ENCODE measurements at regions not wholly inside any gene's neighbourhood (a gene's known extent, or its start where the extent isn't known, plus 50 kb on each side); places are given as distances from the start of the nearest gene placed in this dataset.

DNA sequence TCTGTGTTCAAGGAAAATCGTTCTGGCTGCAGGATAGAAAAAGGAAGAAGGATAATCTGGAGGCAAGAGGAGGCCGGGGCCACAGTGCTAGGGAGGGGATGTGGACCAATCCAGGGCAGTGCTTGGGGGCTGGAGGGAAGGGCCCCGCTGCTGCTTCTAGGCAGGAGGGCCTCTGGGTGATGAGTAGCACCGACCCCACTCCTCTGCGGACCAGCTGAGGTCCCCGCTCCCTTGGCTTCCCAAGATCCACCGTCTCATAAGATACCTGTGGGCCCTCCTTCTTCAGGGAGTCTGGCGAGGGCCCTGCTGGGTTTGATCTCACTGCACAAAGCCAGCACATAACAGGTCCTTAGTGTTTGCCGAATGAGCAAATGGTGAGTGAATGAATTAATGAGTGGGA lies 93.5 kb upstream of the MVB12B start:
- no peak overlapping the region for H3K4me3 Mint-ChIP-seq
- CTCF ChIA-PET, result no interaction called here

DNA sequence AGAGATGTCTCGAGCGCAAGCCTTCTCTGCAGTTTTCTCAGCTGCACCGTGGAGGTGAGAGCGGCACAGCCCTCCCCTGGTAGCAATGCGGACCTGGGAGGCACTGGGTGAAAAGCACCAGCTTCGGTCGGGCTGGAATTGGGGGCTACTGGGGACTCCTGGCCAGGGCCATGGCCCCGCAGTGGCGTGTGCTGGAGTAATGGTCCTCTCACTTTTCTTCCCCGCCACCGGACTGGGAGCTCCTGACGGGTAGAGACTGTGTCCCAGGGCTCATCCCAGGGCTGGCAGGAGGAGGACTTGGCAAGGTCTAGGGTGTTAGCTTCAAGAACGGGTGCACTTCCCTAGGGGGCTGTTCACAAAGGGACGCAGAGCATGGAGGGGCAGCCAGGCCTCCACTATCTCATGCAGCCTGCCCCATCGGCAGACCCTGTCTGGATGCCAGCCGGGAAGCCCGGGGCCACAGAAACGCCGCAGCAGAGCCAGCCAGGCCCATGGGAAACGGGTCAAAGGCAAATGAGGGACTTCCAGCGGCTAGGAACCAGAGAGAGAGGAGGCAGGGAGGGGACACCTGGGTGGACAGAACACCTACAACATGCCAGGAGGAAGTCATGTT lies 92.6 kb upstream of the MVB12B start:
- Mint-ChIP-seq H3K4me1 (ENCODE audit: low read depth) (no peaks in the 10 kb centered on the region), H3K27ac (no peak overlapping the region), H3K36me3 (no peaks in the 10 kb centered on the region), H3K27me3 (peaks cover 8% of the 10 kb centered on the region), H3K4me3 (no peak overlapping the region), H3K9me3 (no peaks in the 10 kb centered on the region)
- no peak for DNase-seq
- POLR2A ChIA-PET, result no interaction called here
- intact Hi-C loops (cut with micrococcal nuclease), result no loop called here
- CTCF ChIA-PET, result no interaction called here

More for the DNA sequence above, 93.5 kb upstream of the MVB12B start:
- DNase-seq, result no peak
- Mint-ChIP-seq H3K9me3 (no peaks in the 10 kb centered on the region), H3K4me1 (ENCODE audit: low read depth) (peaks cover 4% of the 10 kb centered on the region), H3K27me3 (peaks cover 11% of the 10 kb centered on the region), H3K27ac (no peak overlapping the region), H3K36me3 (no peaks in the 10 kb centered on the region)
- intact Hi-C loops (cut with micrococcal nuclease), result no loop called here
- POLR2A ChIA-PET, result no interaction called here

DNA sequence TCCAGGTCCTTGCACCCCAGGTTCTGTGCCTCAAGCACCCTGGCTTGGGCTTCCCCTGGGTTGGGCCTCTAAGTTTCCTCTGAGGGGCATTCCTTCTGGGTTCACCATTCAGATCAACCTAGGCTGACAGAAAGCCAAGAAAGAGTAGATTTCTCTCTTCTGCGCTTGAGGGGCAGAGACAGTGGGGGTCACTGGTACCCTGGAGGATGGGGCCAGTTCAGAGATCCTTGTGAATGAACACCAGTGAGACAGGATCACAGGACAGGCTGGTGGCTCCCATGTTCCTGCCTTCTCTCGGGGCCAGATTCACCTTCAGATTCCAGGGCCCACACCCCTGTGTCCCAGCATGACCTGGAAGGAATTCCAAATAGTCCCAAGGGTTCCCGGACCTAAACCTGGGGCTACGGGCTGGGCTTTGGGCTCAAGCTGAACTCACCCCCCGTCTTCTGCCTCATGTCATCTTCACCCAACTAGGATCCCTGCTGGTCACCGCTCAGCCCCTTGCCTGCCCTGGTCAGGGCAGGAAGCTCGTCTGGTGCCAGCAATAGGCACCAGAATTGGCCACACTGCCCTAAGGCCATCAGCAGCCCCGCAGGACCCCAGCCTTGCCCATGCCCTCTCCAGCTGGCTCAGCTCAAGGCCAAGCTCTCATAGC lies 91.8 kb upstream of the MVB12B start:
- DNase-seq, result no peak
- no peaks in the 10 kb centered on the region for H3K9me3 Mint-ChIP-seq

DNA sequence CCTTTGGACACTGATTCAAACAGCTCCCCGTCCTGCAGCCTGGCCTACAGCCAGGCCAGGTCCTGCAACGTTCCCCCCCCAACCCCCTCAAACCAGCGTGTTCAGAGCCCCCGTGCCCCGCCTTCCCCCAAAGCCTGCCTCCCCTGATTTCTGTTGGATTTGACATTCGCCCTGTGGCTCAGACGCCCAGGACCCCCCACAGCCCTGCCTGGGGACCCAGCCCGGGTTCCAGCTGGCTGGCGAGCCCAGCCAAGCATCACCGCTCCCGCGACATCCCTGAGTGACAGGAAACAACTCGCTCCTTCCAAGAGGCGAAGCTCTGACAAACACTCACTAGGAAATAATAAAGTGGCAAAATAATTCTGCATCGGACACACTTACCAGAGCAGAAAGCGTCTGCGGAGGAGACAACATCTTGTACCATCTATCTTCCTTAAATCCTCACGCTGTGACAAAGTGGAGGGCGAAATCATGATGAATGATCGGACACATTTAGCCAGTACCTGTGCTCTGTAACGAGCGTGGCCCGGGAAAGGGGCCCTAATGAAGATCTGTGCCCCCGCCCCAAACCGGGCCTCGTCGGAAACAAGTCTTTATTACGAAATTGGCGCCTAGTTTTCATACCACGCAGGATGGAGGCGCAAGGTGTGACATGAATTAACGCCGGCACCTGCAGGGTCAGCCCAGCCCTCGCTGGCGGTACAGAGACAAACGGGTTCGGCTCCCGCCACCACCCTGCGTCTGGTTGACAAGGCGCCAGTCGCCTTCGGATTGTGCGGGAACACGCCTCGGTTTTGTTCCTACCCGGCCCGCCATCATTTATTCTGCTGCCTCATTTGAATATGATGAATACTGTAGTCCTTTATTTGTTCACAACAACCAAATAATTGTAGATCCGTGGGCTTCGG lies 91.0 kb upstream of the MVB12B start:
- intact Hi-C loops (cut with micrococcal nuclease), result no loop called here
- POLR2A ChIA-PET, result no interaction called here
- Mint-ChIP-seq H3K27me3 (peaks cover 3% of the 10 kb centered on the region), H3K4me1 (ENCODE audit: low read depth) (no peaks in the 10 kb centered on the region), H3K4me3 (no peak overlapping the region), H3K36me3 (no peaks in the 10 kb centered on the region), H3K9me3 (no peaks in the 10 kb centered on the region), H3K27ac (no peak overlapping the region)
- no peak for DNase-seq
- CTCF ChIA-PET, result no interaction called here

More for the DNA sequence above, 91.8 kb upstream of the MVB12B start:
- ChIA-PET CTCF (no interaction called here), POLR2A (no interaction called here)
- H3K27me3 Mint-ChIP-seq, result peaks cover 3% of the 10 kb centered on the region
- intact Hi-C loops (cut with micrococcal nuclease), result no loop called here
- no peaks in the 10 kb centered on the region for H3K36me3 Mint-ChIP-seq
- no peak overlapping the region for H3K4me3 Mint-ChIP-seq
- no peak overlapping the region for H3K27ac Mint-ChIP-seq
- H3K4me1 Mint-ChIP-seq (ENCODE audit: low read depth), result no peaks in the 10 kb centered on the region

DNA sequence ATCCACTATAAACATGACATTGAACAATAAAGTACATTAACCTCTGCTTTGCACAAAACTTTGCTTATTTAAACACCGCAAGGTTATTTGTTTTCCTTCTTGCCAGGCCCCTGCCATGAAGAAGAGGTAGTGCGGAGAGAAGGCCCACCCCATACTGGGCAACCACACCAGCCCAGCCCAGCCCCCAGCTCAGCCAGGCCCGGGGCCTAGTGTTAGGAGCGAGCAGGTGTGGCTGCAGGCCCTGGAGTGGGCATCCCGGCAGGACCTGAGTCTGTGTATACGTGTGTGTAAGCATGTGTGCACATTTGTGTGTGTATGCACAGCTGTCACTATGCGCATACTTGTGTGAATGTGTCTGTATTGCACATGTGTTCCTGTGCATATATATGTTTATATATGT lies 90.4 kb upstream of the MVB12B start:
- no peaks in the 10 kb centered on the region for H3K36me3 Mint-ChIP-seq
- CTCF ChIA-PET, result no interaction called here
- no peak overlapping the region for H3K4me3 Mint-ChIP-seq
- intact Hi-C loops (cut with micrococcal nuclease), result no loop called here
- no peaks in the 10 kb centered on the region for H3K4me1 Mint-ChIP-seq (ENCODE audit: low read depth)
- H3K27me3 Mint-ChIP-seq, result peaks cover 3% of the 10 kb centered on the region
- H3K9me3 Mint-ChIP-seq, result no peaks in the 10 kb centered on the region
- H3K27ac Mint-ChIP-seq, result no peak overlapping the region
- POLR2A ChIA-PET, result no interaction called here
- DNase-seq, result no peak

DNA sequence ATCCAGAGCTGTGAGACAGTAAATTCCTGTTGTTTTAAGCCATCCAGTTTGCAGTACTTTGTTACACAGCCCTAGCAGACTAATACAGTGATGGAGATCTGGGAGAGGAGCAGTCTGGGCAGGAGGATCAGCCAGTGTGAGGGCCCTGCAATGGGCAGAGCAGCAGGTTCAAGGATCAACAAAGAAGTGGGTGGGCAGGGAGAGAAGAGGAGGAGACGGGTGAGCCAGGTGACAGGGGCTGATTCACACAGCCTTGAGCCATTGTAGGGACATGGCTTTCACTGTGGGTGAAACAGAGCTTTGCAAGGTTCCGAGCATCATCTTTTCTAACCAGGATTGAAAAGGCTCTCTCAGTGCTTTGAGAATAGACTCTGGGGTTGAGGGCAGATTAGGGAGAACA lies 88.2 kb upstream of the MVB12B start:
- POLR2A ChIA-PET, result no interaction called here
- intact Hi-C loops (cut with micrococcal nuclease), result no loop called here
- H3K9me3 Mint-ChIP-seq, result peaks cover 3% of the 10 kb centered on the region
- no peaks in the 10 kb centered on the region for H3K36me3 Mint-ChIP-seq
- CTCF ChIA-PET, result no interaction called here
- no peaks in the 10 kb centered on the region for H3K4me1 Mint-ChIP-seq (ENCODE audit: low read depth)
- H3K27ac Mint-ChIP-seq, result no peak overlapping the region
- no peak for DNase-seq
- H3K4me3 Mint-ChIP-seq, result no peak overlapping the region
- peaks cover 3% of the 10 kb centered on the region for H3K27me3 Mint-ChIP-seq

DNA sequence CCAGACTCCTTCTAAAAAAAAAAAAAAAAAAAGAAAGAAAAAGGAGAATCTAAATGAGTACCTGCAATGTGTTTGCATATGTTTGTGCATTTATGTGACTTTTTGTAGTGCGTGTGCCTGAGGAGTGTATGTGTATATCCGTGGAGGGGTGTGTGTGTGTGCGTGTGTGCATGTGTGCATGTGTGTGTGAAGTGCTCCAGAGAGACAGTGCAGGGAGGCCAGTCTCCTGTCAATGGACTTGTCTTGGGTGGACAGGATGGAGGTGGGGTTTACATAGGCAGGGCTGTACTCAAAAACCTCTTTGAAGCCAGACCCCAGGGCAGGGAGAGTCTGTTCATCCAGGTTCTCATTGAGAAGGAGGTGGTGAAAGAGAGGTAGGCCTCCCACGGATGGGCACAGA lies 87.1 kb upstream of the MVB12B start:
- Mint-ChIP-seq H3K4me3 (no peak overlapping the region), H3K27me3 (peaks cover 3% of the 10 kb centered on the region), H3K9me3 (peaks cover 12% of the 10 kb centered on the region), H3K4me1 (ENCODE audit: low read depth) (no peaks in the 10 kb centered on the region), H3K27ac (no peak overlapping the region), H3K36me3 (no peaks in the 10 kb centered on the region)
- ChIA-PET CTCF (interaction anchor here (0.7 kb wide), 1 partner anchor 377 kb away, joined by 4 read pairs; no protein-coding TSS in a partner anchor), POLR2A (no interaction called here)
- no peak for DNase-seq
- intact Hi-C loops (cut with micrococcal nuclease), result no loop called here

DNA sequence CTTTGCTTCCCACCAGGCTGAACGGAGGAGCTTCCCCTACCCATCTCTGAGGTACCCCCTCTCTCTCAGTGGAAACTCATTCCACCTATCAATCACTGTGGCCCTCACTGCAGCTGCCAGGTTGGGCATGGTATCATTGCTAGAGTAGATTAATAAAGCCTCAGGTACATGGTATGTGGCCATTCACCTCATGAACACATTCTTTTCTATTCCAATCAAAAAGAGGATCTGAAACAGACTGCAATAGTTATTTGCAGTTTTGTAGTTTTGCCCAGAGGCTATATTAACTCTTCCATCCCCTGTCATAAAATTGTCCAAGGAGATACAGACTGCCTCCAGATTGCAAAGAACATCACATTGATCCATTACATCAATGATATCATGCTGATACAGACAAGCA lies 85.8 kb upstream of the MVB12B start:
- Mint-ChIP-seq H3K36me3 (peaks cover 3% of the 10 kb centered on the region), H3K4me1 (ENCODE audit: low read depth) (no peaks in the 10 kb centered on the region)

DNA sequence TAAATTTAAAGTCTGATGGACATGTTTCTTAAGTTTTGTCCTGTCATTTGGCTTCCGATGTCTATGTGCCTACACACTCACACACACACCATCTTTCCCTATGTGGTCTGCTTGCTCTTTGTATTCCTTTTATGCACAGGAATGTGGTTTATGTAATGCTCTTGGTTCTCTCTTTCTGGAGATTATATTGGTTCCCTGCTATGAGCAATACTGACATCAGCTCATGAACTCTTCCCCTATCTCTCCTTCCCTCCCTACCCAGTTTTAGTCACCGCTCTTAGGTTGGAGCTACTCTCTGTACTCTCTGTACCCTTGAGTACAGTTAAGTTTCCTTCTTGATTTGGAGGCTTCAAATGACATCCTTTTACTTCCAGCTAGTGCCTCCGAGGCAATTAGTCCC lies 77.9 kb upstream of the MVB12B start:
- no peak overlapping the region for H3K4me3 Mint-ChIP-seq
- ChIA-PET CTCF (no interaction called here), POLR2A (no interaction called here)
- no peak overlapping the region for H3K27ac Mint-ChIP-seq
- H3K9me3 Mint-ChIP-seq, result peaks cover 13% of the 10 kb centered on the region
- H3K4me1 Mint-ChIP-seq (ENCODE audit: low read depth), result no peaks in the 10 kb centered on the region
- DNase-seq, result no peak
- peaks cover 21% of the 10 kb centered on the region for H3K27me3 Mint-ChIP-seq
- H3K36me3 Mint-ChIP-seq, result peaks cover 3% of the 10 kb centered on the region
- intact Hi-C loops (cut with micrococcal nuclease), result no loop called here

More for the DNA sequence above, 85.8 kb upstream of the MVB12B start:
- Mint-ChIP-seq H3K9me3 (peaks cover 16% of the 10 kb centered on the region), H3K27me3 (peaks cover 10% of the 10 kb centered on the region), H3K4me3 (no peak overlapping the region), H3K27ac (no peak overlapping the region)
- DNase-seq, result no peak
- ChIA-PET CTCF (no interaction called here), POLR2A (no interaction called here)
- intact Hi-C loops (cut with micrococcal nuclease), result no loop called here

DNA sequence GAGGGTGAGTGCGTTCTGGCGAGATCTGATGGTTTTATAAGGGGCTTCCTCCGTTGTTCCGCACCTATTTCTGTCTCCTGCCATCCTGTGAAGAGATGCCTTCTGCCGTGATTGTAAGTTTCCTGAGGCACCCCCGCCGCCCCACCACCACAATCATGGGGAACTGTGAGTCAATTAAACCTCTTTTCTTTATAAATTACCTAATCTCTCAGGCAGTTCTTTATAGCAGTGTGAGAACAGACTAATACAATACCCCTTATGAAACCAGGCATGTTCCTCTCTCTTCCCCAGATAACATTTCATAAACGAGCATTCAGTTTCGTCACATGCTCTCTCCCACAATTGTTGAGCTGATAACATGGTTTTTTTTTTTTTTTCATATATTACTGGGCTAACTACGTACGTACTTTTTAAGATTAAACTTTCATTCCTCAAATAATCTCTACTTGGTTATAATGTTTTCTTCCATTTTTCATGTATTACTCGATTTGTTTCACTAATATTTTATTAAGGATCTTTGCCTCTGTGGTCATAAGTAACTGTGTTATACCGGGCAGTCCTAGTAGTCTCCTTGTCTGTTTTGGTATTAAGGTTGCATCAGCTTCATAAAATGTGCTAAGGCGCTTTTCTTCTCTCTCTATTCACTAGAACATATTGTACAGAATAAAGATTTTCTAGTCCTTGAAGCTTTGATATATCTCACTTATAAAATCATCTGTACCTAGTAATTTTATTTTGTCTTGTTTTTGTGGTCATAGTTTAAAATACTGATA lies 64.9 kb upstream of the MVB12B start:
- Mint-ChIP-seq H3K4me1 (ENCODE audit: low read depth) (peaks cover 4% of the 10 kb centered on the region), H3K36me3 (no peaks in the 10 kb centered on the region), H3K27me3 (peaks cover 30% of the 10 kb centered on the region), H3K27ac (no peak overlapping the region), H3K4me3 (no peak overlapping the region), H3K9me3 (no peaks in the 10 kb centered on the region)
- intact Hi-C loops (cut with micrococcal nuclease), result no loop called here
- no peak for DNase-seq
- CTCF ChIA-PET, result no interaction called here
- POLR2A ChIA-PET, result no interaction called here

DNA sequence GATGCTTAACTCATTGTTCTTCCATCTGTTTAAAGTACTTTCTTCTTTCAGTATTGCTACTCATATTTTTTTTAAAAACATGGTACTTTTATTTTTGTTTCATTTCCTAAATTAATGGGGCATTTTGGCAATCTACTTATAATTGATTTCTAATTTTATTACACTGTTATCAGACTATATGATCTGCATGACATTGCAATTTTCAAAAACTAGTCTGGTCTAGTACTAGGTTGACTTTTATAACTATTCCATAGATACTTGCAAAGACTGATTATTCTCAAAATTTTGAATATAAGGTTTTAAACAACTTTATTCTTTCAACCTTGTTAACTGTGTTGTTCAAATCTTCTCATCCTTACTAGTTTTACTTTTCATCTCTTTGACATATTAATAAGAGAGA lies 63.9 kb upstream of the MVB12B start:
- H3K9me3 Mint-ChIP-seq, result no peaks in the 10 kb centered on the region
- no peaks in the 10 kb centered on the region for H3K36me3 Mint-ChIP-seq
- H3K4me3 Mint-ChIP-seq, result no peak overlapping the region
- H3K27me3 Mint-ChIP-seq, result peaks cover 28% of the 10 kb centered on the region
- ChIA-PET CTCF (no interaction called here), POLR2A (no interaction called here)
- no peak for DNase-seq
- no peak overlapping the region for H3K27ac Mint-ChIP-seq
- intact Hi-C loops (cut with micrococcal nuclease), result no loop called here
- H3K4me1 Mint-ChIP-seq (ENCODE audit: low read depth), result peaks cover 4% of the 10 kb centered on the region

DNA sequence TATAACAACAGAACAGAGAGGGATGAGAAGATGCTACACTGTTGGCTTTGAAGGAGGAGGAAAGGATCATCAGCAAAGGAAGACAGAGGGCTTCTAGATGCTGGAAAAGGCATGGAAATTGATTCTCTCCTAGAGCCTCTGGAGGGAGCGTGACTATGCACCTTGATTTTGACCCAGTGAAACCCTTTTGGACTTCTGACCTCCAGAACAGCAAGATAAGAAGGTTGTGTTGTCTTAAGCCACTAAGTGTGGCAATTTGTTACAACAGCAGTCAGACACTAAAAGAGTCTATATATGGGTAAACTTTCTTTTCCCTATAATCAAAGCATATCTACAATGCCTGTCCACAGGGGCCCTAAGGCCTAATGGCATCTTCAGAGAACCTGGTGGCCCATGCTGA lies 56.1 kb upstream of the MVB12B start:
- intact Hi-C loops (cut with micrococcal nuclease), result no loop called here
- POLR2A ChIA-PET, result no interaction called here
- H3K9me3 Mint-ChIP-seq, result peaks cover 3% of the 10 kb centered on the region
- no peak for DNase-seq
- H3K27me3 Mint-ChIP-seq, result no peaks in the 10 kb centered on the region
- H3K4me1 Mint-ChIP-seq (ENCODE audit: low read depth), result no peaks in the 10 kb centered on the region
- no peaks in the 10 kb centered on the region for H3K36me3 Mint-ChIP-seq
- H3K4me3 Mint-ChIP-seq, result no peak overlapping the region
- CTCF ChIA-PET, result no interaction called here
- H3K27ac Mint-ChIP-seq, result no peak overlapping the region

Data from activated CD4-positive, alpha-beta memory T cell treated with anti-CD3 and anti-CD28 coated beads for 36 hours (primary cell).